ENCODE measurements at regions not wholly inside any gene's neighbourhood (a gene's known extent, or its start where the extent isn't known, plus 50 kb on each side); places are given as distances from the start of the nearest gene placed in this dataset.

DNA sequence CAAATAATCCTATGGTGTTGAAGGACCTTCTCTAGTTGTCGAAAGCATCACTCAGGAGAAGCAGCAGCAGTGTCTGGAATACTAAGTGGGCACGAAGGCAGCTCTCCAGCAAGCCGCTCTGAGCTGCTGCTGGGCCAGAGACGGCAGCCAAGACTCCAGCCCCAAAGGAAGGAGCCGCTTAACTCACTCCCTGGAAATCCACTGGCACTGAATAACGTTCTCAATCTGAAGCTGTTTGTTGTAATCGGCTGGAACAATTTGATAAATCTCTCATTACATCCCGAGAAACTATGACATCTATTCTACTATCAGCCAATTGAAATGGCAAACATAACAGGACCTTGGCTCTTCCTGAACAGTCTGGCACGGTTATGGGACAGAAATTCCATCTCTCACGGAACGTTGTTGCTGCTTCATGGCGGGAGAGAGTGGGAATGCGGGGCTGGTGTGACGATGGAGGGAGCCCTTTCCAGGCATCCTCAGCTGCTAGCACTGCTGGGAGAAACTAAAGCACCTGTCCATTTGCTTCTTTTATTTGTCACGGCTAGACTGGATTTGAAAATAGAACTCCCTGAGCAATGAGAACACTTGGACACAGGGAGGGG, 331.5 kb upstream of the RNF32 start:
- peak; percentile 30 for DNase-seq (ENCODE audit: low read depth, low spot score)

DNA sequence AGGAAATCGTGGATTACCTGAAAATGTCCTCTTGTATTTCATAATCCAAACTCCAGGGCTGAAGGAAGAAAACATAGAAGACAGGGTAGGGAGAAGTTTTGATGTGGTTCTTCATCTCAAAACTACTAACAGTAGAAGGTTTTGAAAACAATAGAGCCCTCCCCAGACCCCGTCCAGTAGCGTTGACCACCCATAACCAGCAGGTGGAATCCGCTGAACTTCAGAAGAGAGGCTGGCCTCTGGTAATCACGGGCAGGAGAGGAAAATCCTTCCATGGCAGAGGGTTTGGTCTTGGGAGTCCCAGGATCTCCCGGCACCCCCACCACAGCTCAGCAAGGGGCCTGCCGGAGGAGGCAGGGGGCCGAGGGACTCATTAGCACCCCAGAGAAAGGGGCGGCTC, 333.4 kb upstream of the RNF32 start:
- no peak for DNase-seq (ENCODE audit: low read depth, low spot score)

DNA sequence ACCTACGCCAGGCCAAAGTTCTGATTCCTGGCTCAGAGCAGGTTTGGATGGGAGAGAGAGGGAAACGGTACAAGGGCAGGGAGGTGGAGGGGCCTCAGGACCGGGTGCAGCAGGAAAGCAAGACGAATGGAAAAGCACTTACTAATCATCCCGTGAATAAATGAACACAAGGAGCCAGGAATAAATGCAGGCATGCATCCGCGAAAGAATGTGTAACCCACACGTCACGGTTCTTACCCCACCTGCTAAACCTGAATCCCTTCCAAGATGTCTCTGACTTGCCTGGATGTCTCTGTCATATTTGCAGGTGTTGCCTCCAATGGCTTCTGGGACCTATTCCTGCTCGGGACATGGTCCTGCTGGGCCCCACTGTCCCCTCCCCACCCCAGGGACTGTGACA, 335.2 kb upstream of the RNF32 start:
- DNase-seq (ENCODE audit: low read depth, low spot score): no peak

DNA sequence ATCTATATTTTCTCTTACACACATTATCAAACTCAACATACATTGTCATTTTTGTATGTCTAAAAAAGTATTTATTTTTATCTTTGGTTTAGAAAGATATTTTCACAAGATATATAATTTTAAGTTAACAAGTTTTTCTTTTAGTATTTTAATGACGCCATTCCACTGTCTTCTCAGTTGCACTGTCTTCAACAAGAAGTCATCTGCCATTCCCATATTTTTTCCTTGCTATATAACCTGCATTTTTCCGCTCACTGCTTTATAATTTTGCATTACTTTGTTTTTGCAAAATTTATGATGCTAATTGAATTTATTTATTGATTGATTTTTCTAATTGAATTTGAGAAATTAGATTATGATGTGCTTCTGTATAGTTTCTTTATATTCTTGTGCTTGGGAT, 357.8 kb upstream of the RNF32 start:
- DNase-seq (ENCODE audit: low read depth, low spot score): no peak

DNA sequence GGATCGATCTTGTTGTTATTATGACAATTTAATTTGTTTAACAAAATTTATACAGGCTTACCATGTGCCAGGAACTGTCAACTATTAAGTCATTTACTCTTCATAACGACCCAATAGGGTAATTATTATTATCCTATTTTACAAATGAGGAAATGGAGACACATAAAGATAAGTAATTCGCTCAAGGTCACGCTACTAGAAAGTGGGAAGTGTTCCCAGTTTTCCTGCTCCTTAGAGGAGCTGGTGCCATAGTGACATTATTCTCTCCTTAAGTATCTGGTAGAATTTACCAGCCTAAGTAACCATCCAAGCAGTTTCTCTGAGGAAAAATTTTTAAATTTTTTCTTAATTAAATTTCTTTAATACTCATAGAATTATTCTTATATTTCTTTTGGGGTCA, 360.9 kb upstream of the RNF32 start:
- no peak for DNase-seq (ENCODE audit: low read depth, low spot score)

DNA sequence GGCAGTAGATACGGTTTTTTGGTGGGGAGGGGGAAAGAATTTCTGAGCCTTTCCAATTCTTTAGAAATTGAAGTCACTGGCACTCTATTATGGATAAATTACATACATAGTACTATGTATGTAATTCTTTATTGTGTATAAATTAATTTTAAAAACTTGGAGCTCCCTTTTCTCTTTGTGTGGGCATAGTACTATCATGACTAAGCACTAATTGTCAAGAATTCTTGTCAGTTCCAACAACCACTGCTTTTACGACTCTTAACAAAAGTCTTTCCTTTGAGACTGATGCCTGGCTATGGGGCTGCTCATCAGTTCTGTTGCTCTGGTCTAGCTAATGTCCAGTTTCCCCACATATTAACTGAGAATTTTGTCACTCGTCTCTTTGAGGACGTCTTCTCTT, 365.3 kb upstream of the RNF32 start:
- no peak for DNase-seq (ENCODE audit: low read depth, low spot score)

DNA sequence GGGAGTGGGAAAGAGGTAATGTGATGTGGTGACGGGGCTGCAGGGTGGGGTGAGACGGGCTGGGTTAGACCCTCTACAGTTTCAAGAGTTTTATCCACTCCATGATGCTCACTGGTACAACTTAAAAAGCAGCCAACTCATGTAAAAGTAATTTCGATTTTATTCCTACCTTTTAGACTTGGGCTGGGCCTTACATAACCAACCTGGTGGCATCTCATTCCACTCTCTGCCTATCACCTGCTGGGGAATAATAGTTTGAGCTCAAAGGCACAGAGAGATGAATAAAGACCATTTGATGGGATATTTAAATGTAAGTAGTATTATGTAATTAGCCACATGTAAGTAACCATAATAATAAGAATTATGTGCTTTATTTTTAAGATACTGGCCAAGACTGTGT, 366.0 kb upstream of the RNF32 start:
- no peak for DNase-seq (ENCODE audit: low read depth, low spot score)

DNA sequence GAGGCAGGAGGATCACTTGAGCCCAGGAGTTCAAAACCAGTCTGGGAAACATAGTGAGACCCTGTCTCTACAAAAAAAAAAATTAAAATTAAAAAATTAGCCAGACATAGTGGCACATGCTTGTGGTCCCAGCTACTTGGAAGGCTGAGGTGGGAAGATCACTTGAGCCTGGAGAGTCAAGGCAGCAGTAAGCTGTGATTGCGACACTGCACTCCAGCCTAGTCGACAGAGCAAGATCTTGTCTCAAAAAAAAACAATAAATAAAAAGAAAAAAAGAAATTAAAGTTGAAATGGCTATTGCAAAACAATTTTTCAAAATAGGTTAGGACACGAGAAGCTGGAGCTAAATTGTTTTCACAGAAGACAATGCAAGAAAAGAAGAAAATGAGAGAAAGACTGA, 379.0 kb upstream of the RNF32 start:
- DNase-seq (ENCODE audit: low read depth, low spot score): no peak

DNA sequence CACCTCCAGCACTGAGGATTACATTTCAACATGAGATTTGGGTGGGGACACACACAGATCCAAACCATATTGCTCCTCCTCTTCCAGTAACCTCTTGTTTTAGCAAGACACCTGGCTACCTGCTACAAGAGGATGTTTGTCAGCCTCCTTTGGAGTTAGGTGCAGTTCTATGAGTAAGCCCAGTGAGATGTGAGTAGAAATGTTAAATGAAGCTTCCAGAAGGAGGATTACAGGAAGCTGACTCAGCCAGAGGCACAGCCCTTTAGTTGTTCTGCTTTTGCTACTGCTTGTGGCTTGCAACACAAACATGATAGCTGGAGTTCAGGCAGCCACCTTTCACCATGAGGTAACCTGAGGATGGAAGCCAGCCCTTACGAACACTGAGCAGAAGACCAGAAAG, 382.7 kb upstream of the RNF32 start:
- DNase-seq (ENCODE audit: low read depth, low spot score): no peak

DNA sequence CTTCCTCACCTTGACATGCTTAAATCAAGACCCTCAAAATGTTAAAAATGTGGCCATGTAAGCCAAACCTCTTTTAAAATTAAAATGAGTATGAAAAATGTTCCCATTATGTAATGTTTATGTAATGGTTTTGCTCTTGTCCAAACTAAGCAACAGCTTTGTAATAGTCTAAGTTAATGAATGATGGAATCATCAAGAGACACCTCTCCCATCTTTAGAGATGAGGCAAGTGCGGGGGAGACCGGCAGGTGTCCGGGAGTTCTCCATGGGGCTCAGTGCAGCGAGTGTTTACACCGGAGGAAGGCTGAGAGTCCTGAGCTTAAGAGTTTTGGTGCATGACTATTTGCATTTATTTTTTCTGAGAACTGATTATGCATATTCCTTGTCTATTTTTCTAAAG, 384.9 kb upstream of the RNF32 start:
- no peak for DNase-seq (ENCODE audit: low read depth, low spot score)

DNA sequence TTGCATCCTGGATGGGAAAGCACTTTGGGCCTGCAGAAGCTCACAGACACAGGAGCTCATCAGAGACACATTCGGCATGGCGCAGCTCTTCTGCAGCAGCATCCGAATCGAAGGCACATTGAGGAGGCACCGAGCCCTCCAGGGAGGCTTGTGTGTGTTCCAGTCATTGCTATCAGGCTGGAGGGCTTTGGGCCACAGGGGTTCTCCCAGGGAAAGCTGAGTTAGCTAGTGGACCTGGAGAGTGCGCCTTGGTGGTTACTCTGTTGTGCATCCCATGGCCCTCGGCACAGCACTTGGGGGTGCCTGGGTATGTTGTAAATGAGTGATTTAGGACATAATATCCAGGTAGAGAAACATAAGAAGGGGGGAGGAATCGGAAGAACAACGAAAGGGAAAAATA, 388.7 kb upstream of the RNF32 start:
- no peak for DNase-seq (ENCODE audit: low read depth, low spot score)

DNA sequence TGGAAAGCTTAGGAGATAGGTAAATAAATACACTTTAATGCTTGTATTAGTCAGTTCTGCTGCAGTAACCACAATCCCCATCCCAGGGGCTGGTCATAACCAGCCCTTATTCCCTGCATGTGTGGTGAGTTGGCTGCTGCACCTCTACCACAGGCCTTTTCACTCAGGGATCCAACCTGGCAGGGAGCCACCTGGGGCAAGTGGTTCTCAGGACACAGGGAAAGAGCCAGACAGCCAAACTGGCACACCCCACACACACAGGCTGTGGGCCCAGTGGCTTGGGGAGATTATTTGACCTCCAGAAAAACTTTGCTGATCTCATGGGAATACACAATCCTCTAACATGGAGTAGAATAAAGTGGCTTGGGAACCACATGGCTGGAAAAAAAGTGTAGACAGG, 400.0 kb upstream of the RNF32 start:
- DNase-seq (ENCODE audit: low read depth, low spot score): no peak

DNA sequence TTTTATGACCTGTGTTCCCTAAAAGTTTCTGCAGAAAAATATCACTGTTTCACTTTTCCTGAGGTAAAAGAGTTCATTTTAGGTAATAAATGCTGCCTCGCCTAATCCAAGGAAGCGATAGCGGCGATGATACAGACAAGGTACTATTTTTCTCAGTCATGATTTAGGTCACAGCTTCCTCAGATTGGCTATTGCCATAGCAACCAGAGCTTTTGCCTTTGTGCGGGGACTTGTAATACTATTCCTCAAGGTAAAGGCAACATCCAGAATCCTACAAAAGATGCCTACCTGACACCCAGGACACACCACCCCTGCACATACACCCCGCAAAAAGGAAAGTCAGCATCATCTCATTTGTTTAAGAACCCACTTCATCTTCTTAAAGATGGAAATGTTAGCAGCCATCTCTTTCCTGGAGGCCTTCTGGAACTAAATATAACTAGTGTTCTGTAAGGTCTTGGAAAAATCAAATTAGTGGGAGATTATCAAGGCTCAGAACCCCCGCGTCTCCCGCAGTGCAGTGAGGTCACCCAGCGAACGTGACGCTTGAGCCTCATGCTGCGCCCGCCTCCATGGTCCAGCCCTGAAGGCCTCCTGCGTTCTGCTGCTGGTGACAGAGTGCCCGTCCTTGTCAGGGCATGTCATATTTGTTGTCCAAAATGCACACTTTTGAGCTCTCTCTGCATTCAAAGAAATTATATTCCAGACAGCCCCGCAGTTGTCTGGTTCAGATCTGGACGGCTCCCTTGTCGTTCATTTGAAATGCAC, 402.0 kb upstream of the RNF32 start:
- no peak for DNase-seq (ENCODE audit: low read depth, low spot score)

DNA sequence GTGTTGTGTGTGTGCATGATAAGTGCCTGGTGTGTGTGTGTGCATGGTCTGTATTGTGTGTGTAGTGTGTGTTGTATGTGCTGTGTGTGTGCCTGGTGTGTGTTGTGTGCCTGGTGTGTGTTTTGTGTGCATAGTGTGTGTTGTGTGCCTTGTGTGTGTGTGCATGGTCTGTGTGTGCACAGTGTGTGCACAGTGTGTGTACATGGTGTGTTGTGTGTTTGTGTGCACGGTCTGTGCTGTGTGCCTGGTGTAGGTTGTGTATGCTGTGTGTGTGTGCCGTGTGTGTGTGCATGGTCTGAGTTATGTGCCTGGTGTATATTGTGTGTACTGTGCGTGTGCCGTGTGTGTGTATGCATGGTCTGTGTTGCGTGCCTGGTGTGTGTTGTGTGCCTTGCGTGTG, 403.0 kb upstream of the RNF32 start:
- DNase-seq (ENCODE audit: low read depth, low spot score): no peak

DNA sequence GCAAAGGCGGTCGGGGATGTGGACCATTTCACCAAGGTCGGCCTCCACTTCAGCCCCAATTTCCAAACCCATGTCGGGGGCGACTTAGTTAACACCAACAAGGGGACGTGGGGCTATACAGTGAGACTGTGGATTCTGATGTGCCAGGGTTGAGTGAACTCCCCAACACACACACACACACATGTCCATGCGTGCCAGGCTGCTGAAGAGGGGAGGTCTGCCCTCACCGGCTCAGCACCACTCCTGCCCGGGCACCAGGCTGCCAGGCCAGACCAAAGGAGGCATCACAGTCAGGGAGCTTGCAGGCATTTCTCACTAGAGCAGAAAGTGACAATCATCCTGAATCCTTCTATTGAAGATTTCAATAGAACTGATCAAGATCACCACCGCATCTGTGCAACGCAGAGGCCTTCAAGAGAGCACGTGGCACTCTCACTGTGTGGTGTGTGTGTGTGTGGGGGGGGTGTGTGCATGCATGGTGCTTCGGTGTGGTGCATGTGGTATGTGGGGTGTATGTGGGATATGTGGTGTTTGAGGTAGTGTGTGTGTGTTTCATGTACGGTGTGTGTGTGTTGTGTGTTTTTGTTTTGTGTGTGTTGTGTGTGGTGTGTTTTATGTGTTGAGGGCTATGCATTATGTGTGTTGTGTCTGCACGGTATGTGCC, 403.5 kb upstream of the RNF32 start:
- no peak for DNase-seq (ENCODE audit: low read depth, low spot score)

DNA sequence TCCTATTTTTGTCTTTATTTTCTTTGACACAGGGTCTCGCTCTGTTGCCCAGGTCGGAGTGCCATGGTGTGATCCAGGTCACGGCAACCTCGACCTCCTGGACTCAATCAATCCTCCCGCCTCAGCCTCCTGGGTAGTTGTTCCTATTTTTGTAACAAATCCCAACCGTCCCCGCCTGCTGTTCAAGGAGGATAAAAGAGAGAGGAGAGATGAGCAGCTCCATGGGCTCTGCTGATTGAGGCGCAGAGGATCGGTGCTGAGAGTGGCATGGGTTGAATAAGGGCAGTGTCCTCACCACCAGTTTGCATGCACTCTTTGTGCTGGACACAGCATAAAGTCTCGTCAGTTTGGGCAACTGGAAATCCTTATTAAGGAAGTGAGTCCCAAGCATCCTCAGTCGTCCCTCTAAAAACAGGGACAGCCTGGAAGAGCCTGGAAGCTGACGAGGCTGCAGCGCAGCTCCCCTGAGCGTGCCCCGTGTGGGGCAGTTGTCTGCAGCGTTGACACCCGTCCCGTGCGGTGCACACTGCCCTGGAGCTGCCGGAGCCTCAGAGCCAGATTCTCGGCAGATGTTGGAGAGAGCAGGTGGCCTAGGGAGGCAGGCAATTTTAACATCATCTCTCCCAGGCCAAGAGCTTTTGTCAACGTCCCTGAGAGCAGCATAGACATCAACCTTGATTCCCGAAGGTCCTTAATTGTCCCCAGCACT, 404.2 kb upstream of the RNF32 start:
- DNase-seq (ENCODE audit: low read depth, low spot score): no peak

DNA sequence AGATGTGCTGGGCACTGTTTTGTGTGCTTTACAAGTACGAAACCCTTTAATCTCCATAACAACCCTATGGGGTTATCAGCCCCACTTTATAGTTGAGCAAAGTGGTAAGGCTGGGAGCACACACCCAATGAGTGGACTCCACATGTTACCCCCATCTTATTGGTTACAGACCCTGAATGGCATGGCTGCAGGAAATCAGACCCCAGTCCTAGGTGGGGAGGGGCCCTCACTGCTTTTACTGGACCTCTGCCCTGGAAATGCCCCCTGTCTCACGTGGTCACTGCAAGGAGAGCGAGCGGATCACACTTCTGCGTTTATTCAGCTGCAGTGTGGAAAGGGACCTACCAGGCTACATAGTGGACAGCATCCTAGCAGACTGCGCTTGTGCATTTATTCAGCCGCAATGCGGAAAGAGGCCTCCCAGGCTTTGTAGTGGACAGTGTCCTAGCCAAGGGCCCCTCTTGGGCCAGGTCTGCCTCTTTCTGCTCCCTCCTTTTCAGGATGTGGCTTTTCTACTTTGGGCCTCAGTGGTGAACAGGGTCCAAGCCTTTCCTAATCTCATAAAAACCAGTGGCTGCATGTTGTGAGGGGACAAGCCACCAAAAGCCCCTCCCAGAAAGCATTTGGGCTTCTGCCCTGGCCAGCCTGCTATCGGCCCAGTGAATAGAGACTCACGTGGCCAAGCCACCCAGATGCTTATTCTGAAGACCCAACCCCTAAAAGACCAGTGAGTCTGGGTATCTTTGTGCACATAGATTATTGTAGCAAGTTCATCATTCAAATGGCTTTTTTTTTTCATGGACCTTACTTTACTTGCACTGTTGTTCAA, 405.7 kb upstream of the RNF32 start:
- no peak for DNase-seq (ENCODE audit: low read depth, low spot score)

DNA sequence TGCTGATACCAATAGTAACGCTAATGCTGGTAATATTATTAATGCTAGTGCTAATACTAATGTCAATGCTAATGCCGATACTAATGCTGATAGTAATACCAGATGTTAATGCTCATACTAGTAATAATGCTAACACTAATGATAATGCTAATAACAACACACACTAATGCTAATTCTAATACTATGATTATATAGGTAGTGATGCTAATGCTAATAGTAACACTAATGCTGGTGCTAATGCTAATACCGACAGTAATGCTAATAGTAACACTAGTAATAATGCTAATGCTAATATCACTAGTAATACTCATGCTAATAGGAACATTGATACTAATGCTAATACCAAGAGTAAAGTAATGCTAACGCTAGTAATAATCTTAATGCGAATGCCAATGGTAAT, 406.4 kb upstream of the RNF32 start:
- DNase-seq (ENCODE audit: low read depth, low spot score): no peak

DNA sequence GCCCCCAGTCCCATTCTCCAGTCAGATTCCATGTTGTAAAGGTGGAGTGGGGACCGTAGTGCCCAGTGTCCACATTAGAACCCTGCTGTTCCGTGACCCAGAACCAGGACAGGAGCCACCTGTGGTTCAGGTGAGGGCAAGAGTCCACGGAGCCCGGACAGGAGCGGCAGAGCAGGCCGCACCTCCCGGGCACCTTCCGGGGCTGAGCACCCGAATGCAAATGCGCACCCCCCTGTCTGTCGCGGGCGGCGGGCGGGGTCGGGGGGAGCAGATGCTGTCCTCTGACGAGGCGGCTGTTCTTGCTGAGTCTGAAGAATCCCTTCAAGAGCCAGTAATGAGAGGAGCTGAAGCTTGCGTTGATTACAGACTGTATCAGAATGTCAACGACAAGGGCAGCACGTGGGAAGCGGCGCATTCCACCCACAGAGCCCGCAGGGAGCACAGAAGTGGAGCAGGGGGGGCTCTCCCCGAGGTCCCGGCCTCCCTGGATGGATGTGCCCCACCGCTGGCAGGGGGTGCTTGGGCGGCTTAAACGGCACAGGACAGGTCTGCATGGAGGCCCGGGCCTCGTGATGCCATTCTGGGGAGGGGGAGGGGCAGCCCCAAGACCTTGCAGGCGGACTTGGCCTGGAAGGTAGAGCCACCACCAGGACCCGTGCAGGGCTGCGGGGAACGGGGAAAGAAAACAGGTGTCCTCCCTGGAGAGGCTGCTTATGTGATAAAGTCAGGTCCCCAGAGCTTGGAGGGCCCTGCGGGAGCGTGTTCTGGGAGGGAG, 407.5 kb upstream of the RNF32 start:
- no peak for DNase-seq (ENCODE audit: low read depth, low spot score)

DNA sequence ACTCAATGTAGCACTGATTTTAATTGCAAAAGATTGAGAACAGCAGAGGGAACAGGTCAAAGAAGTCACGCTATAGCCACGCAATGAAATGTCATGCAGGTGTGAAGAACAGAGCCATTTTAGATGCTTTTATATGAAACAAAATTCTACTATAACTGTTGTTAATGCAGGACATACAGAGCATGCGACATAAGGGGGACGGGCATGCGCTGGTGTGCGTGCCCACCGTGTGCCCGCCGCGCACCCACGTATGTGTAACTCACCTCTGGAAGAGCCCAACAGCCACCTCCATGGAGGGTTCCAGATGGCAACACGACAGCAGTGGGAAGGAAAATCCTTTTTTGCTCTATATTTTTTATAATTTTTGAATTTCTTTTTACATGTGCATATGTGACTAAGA, 410.0 kb upstream of the RNF32 start:
- DNase-seq (ENCODE audit: low read depth, low spot score): no peak

DNA sequence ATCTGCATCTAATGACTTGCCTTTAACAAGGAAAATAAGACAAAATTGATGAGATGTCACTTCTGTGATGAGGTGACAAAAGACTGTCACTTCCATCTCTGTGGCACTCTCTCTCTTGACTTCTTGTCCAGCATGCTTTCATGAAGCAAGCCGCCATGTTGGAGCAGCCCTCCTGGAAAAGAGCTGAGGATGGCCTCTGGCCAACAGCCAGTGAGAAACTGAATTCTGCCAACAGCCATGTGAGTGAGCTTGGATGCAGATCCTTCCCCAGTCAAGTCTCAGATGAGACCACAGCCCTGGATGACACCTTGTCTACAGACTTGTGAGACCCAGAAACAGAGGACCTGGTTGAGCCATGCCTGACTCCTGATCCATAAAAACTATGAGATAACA, 412.6 kb upstream of the SHH start:
- no peak for DNase-seq (ENCODE audit: low read depth, low spot score)
